Neural cell (in vitro differentiated cells): ENCODE measurements at regions not wholly inside any gene's neighbourhood (a gene's known extent, or its start where the extent isn't known, plus 50 kb on each side); places are given as distances from the start of the nearest gene placed in this dataset.

Source experiments
- EP300 ChIP-seq: fragments of 450-650 bp; conservative IDR thresholded peaks from 2 replicates; pipeline ENCODE4 v1.6.1; 2014; ENCODE audit warnings: antibody characterized with exemption, mild to moderate bottlenecking, moderate library complexity; ENCODE audit not compliant: poor library complexity, severe bottlenecking
- EZH2 ChIP-seq: fragments of 200-600, 300-800 bp; shearing (Covaris generic), sonication (generic); IDR thresholded peaks from 2 replicates; pipeline ENCODE4 v1.6.1; 2014; ENCODE audit warnings: antibody characterized with exemption, low read length, borderline replicate concordance, mild to moderate bottlenecking; ENCODE audit not compliant: insufficient read depth, poor library complexity, severe bottlenecking
- MXI1 ChIP-seq: fragments of 450-650 bp; conservative IDR thresholded peaks from 2 replicates; pipeline ENCODE4 v1.6.1; 2014; ENCODE audit warnings: antibody characterized with exemption, mild to moderate bottlenecking; ENCODE audit not compliant: poor library complexity, severe bottlenecking
- POLR2AphosphoS5 ChIP-seq: IDR thresholded peaks from 2 replicates; pipeline ENCODE4 v1.6.1; 2012
- RAD21 ChIP-seq: fragments of 450-650 bp; conservative IDR thresholded peaks from 2 replicates; pipeline ENCODE4 v1.6.1; 2014; ENCODE audit warnings: antibody characterized with exemption, mild to moderate bottlenecking, moderate library complexity
- SMC3 ChIP-seq: fragments of 450-650 bp; conservative IDR thresholded peaks from 2 replicates; pipeline ENCODE4 v1.6.1; 2014; ENCODE audit warnings: antibody characterized with exemption, mild to moderate bottlenecking, moderate library complexity; ENCODE audit not compliant: poor library complexity
- TF ChIP-seq, protein P1 (sequence below): fragments of 450-650 bp; IDR thresholded peaks from 2 replicates; pipeline ENCODE4 v1.5.1; 2014; ENCODE audit warnings: antibody characterized with exemption, mild to moderate bottlenecking, moderate library complexity; ENCODE audit not compliant: poor library complexity, severe bottlenecking
- TF ChIP-seq, protein P2 (sequence below): IDR thresholded peaks from 2 replicates; pipeline ENCODE4 v1.6.1; 2012; ENCODE audit warnings: borderline replicate concordance

DNA sequence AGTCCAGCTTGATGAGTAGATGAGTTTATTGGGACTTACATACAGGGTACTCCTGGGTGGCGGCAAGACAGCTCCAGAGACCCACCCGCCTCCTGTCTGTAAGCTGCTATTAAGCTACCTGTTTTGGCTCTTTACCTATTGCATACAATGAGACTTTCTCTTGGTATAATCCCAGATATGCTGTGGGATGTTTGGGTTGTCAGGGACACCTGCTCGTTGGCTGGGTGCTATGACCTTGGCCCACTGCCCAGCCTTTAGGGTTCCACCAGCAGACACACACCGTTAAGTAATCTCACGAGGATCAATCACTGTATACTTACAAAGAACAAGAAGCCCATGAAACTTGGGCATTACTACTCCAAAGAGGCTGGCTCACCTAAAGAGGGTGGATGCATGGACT lies 116.4 kb downstream of the NPIPB5 start:
- TF ChIP-seq, protein P1, sequence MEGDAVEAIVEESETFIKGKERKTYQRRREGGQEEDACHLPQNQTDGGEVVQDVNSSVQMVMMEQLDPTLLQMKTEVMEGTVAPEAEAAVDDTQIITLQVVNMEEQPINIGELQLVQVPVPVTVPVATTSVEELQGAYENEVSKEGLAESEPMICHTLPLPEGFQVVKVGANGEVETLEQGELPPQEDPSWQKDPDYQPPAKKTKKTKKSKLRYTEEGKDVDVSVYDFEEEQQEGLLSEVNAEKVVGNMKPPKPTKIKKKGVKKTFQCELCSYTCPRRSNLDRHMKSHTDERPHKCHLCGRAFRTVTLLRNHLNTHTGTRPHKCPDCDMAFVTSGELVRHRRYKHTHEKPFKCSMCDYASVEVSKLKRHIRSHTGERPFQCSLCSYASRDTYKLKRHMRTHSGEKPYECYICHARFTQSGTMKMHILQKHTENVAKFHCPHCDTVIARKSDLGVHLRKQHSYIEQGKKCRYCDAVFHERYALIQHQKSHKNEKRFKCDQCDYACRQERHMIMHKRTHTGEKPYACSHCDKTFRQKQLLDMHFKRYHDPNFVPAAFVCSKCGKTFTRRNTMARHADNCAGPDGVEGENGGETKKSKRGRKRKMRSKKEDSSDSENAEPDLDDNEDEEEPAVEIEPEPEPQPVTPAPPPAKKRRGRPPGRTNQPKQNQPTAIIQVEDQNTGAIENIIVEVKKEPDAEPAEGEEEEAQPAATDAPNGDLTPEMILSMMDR, result no peak
- TF ChIP-seq RAD21 (no peak), EZH2 (no peak), MXI1 (no peak), EP300 (no peak), POLR2AphosphoS5 (no peak), SMC3 (no peak)
- TF ChIP-seq, protein P2, sequence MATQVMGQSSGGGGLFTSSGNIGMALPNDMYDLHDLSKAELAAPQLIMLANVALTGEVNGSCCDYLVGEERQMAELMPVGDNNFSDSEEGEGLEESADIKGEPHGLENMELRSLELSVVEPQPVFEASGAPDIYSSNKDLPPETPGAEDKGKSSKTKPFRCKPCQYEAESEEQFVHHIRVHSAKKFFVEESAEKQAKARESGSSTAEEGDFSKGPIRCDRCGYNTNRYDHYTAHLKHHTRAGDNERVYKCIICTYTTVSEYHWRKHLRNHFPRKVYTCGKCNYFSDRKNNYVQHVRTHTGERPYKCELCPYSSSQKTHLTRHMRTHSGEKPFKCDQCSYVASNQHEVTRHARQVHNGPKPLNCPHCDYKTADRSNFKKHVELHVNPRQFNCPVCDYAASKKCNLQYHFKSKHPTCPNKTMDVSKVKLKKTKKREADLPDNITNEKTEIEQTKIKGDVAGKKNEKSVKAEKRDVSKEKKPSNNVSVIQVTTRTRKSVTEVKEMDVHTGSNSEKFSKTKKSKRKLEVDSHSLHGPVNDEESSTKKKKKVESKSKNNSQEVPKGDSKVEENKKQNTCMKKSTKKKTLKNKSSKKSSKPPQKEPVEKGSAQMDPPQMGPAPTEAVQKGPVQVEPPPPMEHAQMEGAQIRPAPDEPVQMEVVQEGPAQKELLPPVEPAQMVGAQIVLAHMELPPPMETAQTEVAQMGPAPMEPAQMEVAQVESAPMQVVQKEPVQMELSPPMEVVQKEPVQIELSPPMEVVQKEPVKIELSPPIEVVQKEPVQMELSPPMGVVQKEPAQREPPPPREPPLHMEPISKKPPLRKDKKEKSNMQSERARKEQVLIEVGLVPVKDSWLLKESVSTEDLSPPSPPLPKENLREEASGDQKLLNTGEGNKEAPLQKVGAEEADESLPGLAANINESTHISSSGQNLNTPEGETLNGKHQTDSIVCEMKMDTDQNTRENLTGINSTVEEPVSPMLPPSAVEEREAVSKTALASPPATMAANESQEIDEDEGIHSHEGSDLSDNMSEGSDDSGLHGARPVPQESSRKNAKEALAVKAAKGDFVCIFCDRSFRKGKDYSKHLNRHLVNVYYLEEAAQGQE, result no peak
